HG02588 (cell line): ENCODE measurements at regions not wholly inside any gene's neighbourhood (a gene's known extent, or its start where the extent isn't known, plus 50 kb on each side); places are given as distances from the start of the nearest gene placed in this dataset.

Experiments
- ATAC-seq: cut with Tn5 transposase; IDR thresholded peaks from one replicate; pipeline ENCODE4 v1.9.1; 2021; ENCODE audit warnings: mild to moderate bottlenecking, moderate library complexity; ENCODE audit not compliant: unreplicated experiment

DNA sequence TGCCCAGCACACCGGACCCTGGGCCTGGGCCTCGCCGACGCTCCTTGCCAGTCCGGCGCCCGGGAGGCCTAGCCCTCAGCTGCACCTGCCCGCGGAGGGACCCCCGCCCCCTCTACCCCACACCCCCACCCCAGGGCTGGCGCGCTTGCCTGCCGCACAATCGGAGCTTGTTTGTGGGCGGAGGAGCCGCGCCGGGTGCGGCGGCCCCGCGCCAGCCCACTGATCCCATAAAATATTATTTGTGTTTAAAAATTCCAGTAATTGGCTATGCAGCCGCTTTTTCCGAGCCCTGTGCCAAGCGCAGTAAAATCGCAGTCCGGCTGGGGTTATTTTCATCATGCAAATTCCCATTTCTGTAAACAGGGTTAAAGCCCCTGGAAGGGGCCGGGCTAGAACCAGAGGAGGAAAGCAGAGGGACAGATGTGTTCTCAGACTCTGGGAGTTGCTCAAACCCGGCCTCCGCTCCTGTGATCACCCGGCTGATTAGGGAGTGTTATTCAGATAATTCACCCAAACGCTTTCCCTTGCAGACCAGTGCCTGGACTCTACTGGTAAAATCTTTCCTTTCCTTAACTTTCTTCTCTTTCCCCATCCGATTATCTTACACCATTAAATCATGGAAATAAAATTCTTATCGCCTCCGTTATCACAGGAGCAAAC, 93.1 kb downstream of the NCR2 start:
- ATAC-seq: no peak

DNA sequence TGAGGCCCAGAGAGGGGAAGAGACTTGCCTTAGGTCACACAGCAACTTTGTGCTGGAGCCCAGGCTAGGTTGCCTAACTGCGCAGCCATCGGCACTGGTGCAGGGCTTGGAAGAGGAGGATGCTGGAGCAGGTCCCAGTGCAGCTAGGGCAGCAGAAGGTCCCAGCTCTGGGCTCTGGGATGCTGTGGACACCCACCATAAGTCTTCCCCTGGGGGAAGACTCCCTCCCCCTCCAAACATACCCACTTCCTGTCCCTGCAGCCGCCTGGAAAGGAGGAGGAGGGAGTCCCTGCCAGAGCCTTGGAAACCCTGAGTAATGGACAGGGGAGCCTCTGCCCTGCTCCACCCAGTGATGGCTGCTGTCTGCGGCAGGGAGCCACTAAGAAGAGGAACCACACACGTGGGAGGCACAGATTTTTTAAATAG, 93.6 kb downstream of the NCR2 start:
- ATAC-seq: no peak

DNA sequence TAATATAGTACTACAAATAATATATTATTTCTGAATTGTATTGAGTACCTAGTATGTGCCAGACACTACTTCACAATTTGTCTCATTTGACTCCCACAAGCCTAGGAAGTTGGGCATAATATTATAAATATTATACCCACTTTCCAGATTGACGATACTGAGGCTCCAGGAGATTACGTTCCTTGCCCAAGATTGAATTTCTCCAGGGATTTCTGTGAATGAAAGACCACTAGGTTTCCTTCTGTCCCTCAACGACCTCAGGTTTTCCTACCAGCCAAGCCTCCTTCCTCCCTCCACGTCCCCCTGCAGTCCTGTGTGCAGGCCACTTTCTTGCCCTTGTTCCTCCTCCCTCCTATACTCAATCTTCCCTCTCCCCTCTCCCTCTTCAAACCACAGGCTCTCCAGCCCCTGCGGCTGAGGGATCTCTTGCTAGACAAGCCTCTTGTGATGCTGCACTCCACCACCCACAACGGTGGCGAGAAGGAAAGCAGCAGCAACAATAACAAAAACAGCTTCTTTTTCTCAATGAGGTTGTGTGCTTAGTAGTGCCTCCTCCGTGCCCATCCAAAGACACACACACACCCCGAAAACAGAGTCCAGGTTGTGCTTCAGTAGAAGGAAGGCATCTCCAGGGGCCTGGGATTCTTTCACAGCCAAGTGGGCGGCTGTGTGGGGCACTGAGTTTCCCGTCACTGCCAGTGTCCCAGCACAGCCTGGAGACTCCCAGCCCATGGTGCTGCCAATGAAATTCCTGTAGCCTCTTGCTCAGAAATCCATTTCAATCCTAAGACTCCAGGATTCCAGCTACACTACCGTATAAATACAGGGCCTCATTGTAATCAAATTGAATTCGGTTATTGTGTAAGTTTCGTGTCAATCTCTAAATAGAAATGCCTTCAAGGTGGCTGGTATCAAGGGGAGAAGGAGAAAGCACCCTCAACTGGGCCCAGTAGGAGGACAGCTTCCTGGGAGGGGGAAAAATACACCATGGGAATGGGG, 94.4 kb downstream of the NCR2 start:
- ATAC-seq: no peak

DNA sequence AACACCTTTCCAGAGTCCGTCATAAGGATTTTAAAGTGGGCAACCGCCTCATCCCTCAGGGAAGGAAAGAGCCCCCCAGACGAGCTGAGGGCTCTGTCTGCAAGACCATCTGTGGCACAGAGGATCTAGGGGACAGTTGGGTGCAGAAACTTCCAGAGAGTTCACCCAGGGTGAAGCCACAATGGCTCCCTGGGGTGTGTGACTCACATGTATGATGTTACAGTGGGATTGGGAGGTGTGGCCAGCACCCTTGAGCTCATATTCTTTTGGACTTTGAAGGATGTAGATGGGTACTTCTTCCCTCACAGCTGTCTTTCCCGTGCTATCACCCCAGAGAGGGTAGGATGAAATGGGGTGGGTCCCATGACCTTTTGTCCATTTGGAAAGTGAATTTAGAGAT, 95.5 kb downstream of the NCR2 start:
- no peak for ATAC-seq

DNA sequence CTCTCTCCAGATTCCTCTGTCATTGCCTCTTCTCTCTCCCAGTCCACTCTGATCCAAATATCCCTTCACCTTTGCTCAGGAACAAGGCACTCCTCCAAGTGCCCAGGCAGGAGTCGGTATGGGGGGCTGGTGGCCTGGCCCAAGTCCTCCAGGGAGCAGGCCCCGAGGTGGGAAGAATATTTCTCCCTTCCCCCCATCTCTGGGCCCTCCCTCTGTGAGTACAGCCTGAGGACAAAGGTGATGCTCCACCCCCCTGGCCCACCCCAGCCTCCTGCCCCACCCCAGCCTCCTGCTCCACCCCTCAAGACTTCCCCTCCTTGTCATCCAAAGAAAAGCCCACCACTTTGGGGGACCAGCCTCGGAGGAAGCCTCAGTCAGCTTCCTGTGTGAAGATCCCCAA, 96.9 kb downstream of the NCR2 start:
- ATAC-seq: no peak

DNA sequence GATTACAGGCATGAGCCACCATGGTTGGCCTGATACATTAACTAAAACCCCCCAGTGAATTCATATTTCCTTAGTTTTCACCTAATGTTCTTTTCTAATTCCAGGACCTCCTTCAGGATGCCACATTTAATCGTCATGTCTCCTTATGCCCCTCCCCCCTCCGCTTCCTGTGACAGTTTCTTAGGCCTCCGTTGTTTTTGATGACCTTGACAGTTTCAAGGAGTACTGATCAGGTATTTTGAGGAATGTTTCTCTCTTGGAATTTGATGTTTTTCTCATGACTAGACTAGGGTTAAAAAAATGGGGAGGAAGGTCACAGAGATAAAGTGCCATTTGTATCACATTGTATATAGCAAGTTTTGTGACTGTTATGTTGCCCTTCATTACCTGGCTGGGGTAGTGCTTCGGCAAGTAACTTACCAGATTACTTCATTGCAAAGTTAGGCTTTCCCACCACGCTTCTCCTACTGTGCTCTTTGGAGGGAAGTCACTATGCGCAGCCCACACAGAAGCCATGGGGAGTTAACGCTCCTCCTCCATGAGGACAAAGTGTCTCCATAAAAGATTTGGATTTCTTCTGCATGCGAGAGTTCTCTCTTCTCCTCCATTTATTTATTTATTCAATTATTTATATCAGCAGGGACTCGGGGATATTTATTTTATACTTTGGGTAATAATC, 99.5 kb downstream of the NCR2 start:
- no peak for ATAC-seq

DNA sequence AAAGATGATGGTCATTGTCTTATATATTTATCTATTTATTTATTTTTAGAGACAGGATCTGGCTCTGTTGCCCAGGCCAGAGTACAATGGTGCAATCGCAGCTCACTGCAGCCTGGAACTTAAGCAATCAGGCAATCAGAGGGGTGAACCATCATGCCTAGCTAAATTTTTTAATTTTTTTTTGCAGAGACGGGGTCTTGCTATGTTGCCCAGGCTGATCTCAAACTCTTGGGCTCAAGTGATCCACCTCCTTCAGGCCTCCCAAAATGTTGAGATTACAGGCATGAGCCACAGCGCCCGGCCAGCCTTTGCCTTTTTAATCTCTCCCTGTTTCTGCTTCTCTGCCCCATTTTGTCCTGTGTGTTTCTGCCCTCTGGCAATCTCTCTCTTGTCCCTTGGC, 102.2 kb downstream of the NCR2 start:
- ATAC-seq: no peak

DNA sequence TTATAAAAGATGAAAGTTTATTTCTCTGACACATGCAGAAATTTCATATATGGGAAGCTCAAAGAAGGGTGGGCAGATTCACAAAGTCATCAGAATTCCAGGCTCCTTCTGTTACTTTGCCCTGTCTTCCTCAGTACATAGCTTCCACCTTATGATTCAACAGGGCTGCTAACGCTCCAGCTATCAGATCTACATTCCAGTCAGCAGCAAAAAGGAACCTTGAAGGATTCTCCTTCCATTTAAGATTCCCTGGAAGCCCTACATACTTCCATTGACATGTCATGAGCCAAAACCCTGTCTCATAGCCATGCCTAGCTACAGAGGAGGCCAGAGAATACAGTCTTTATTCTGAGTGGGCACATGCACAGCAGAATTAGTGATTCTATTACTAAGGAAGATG, 103.3 kb downstream of the NCR2 start:
- ATAC-seq: no peak

DNA sequence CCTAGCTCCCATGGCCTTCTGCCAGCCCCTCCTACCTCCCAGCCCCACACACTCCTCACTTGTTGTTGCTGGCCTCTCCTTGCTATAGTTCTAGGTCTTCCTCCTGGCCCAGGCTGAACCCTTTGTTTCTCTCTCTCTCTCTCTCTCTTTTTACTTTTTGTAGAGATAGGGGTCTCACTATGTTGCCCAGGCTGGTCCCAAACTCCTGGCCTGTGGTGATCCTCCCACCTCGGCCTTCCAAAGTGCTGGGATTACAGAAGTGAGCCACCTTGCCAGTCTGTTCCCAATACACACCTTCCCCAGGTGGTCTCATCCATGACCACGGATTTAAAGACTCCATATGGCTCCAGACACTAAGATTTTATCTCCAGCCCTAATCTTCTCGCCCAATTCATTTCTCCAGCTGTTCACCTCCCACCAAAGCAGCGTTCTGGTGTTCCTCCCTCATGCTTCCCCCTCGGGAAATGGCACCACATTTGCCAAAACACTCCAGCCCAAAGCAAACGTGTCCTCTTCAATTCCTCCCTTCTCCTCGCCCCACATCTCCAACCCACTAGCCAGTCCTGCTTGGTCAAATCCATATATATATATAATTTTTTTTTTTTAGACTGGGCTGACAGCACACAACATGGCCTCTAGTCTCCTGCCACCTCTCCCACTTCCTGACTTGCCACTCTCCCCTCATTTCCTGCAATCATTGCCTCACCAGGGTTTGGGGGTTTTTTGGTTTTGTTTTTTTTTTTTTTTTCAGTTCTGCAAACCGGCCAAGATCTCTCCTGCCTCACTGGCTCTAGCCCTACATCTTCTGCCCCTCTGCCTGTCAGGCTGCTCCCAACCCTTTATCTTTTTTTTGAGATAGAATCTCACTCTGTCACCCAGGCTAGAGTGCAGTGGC, 104.4 kb downstream of the NCR2 start:
- no peak for ATAC-seq

DNA sequence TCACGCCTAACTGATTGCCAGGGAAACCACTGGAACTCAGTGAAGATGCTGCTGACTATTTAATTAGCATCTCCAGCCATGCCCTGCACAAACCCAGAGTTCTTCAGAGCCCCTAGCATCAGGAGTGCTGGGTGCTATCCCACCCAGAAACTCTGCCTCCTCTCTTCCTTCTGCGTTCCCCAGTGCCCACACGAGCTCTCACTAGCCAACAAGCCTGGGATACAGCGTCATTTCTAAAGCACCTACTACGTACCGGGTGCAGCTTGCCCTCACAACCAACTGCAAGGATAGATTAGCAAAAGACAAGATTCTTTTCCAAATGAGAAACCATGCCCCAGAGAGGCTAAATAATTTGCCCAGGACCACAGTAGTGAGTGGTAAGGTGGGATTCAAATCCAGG, 105.2 kb upstream of the FOXP4 start:
- no peak for ATAC-seq

DNA sequence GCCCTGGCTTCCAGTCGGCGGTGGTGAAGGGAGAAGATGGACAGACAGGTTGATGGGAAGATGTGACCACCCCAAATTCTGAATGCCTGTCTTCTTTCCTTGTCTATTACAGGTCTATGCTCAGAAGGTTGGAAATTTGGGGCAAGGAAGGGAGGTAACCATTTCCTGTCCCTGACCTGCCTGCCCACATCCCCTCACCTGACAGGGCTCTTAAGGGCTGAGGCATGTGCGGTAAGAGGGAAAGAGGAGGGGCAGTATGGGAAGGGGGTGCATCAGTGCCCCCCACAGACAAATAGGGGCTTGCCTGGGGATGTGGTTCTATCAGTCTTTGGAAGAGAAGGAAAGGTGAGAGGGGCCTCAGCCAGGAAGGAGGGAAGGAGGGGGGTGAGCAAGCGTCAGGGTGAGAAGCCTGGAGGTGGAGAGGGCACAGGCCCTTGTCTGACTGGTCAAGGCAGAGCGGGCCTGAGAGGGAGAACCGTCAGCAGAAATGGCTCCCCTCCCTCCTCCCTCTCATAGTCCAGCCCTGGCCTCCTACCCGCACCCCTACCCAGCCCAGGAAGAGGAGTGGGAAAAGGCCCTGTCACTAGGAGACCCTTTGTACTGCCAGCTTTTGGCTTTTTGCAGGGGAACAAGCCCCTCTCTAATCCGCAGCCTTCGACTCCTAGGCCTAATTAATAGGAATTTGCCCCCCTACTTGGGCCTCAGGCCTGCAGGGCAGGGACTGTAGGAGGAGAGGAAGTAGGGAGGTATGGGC, 104.4 kb upstream of the FOXP4 start:
- no peak for ATAC-seq

DNA sequence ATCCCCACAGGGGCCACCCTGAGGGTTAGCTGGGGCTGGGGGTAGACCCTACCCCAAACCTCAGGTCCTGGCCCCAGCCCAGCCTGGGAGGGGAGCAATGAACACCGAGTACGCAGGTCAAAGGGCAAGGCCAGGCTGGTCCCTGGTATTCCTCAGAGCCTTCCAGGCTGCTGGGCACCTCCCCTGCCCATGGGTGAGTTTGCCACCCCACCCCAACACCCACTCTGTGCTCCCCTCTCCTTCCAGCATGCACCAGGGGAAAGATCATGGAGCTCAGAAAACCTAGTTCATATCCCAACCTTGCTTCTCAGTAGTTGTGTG, 103.9 kb upstream of the FOXP4 start:
- no peak for ATAC-seq

DNA sequence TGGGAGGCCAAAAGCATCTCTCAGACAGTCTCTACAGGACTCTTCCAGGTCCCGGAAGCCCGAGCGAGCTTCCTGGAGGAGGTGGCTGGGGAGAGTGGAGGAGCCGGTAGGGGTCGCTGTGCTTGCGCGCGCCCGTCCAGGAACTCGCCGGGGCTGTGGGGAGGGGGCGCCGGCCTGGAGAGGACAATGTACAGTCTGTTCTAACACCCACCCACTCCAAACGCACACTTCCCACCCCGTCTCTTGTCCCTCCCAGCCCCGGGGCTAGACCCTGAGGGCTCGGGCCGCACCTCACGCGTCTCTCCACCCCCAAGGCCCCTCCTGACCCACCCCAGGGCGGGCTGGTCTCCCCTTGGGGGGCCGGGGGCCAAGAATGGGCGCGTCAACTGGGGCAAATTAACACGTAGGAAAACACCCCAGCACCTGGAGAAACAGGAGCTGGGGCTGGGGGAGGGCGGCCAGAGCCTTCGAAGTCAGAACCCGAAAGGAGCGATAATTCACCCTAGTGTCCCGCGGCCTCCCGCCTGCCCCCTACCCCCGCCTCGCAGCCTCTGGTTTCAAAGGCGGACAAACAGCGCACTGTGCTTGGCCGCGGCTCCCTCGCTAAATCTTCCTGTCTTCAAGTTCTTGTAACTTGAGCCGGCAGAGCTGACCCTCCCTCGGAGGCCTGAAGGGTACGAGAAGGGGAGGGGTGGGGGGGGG, 103.2 kb upstream of the FOXP4 start:
- no peak for ATAC-seq

DNA sequence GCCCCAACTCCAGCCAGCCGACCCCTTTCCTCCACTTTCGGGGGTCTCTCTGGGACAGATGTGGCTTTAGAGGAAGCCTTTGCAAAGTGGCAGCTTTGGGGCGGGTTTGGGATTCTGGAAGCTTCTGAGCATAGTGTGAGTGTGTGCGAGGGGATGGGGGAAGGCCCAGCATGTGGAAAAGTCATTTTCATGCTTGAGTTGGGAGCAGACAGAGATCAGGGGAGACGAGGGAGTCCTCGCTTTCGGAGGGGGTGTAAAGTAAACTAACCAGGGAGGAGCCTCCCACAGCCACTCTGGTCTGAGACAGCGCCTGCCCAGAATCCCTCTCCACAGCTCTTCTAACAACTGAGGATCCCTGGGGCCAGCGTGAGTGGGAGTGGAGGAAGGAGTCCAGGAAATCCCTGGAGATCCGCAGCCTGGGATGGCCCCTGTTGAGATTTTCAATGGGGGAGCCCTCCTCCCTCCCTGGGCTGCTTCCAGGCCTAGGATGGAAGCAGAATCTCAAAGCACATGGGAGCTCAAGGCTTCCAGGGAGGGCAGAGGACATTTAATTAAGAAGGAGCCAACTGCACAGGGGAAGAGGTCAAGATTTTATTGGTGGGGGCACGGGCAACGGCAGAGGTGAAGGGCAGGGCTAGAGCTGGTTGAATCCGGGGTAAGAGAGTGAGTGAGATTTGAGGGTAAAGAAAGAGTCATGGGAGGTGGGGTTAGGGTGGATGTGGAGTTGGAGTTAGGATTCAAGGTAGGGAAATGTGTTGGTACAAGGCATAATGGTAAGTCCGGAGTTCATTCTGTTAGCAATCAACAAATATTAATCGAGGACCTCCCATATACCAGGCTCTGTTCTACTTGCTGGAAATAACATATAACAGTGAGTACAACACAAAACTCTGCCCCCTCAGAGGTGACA, 102.3 kb upstream of the FOXP4 start:
- no peak for ATAC-seq

DNA sequence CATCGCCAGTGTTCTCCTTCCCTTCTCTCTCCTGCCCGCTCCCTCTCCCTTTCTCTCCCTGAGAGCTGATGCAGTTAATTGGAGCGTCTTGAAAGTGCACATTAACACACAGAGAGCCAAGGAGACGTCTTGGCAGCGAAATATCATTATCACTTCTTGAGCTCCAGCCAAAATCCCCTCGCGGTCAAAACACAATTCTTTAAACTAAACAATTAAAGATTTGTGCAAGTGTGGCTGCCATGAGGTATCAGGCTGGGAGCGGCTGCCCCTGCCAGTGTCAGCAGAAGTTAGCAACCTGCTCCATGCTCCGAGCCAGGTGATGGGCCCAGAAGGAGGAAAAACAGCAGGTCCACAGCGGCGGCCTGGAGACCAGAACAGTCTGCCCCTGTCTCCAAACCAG, 100.9 kb upstream of the FOXP4 start:
- no peak for ATAC-seq

DNA sequence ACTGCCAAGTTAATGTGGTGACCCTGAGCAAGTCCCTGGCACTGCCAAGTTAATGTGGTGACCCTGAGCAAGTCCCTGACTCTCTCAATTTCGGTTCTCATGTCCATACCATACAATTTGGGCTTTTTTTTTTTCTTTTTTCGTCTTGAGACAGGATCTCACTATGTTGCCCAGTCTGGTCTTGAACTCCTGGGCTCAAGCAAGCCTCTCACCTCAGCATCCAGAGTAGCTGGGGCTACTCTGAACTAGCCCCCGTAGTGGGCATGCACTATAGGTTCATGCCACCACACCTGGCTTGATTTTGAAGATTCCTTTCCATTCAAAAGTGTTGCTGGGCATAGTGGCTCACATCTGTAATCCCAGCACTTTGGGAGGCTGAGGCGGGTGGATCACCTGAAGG, 100.0 kb upstream of the FOXP4 start:
- no peak for ATAC-seq

DNA sequence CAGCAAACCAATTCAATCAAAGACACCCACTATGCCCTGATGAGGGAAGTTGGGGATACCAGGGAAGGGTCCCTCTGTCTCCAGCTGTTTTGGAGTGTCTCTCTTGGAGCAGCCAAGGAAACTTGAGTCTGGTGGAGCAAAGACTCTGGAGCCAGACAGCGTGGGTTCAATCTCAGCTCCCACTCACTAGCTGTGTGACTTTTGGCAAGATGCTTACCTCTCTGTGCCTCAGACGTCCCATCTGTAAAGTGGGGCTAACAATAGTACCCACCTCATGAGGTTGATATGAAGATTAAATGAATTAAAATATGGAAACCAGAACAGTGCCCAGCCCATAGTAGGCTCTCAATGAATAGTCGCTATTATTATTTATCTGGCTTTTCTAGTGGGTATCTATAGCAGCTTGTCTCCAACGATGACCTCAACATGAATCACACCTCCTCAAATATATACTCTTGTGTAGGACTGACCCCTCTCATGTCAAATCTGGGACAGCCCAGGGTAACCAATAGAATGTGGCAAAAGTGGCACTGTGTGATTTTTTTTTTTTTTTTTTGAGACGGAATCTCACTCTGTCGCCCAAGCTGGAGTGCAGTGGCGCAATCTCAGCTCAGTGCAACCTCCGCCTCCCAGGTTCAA, 99.2 kb upstream of the FOXP4 start:
- ATAC-seq: no peak

DNA sequence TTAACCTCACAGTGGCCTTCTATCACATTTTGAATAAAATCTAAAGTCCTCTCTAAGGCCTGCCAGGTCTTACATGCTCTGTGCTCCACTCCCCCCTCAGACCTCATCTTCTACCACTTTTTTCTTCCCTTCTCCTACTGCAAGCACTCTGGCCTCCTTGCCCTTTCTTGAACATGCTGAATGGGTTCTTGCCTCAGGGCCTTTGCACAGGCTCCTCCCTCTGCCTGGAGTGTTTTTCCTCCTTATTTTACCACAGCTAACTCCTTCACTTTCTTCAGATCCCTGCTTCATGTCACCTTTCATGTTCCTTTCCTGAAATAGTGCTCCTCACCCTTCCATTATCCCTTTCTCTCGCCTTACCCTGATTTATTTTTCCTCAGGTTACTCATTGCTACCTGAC, 97.9 kb upstream of the FOXP4 start:
- ATAC-seq: no peak
